Ureter (tissue), 1 donor: ENCODE measurements at regions not wholly inside any gene's neighbourhood (a gene's known extent, or its start where the extent isn't known, plus 50 kb on each side); places are given as distances from the start of the nearest gene placed in this dataset.
A peak's percentile ranks its signal among the peaks of the same experiment; 100 is the strongest.
"Not testable (repeated sequence)": the region's sequence is repeated elsewhere in the genome, so short reads cannot be mapped to it uniquely, and the experiment has no call there.

ENCODE experiments used
- DNase-seq: peaks from one replicate; pipeline ENCODE4 v3.0.0-alpha.2; 2020; ENCODE audit warnings: low spot score
- donor health status: DM: yes; HTN: yes; CAD: no.

GRCh38 chr1:21385022-21385421, 54.9 kb upstream of the NBPF3 start:
- DNase-seq = no peak

GRCh38 chr1:21384620-21385019, 55.3 kb upstream of the NBPF3 start:
- peak; percentile 54 for DNase-seq

- no peak for DNase-seq
Measured at GRCh38 chr1:21383785-21384401, 56.0 kb upstream of the NBPF3 start.

- DNase-seq = no peak
Measured at GRCh38 chr1:21381354-21381753, 58.6 kb upstream of the NBPF3 start.

GRCh38 chr1:21380147-21380546, 59.8 kb upstream of the NBPF3 start:
- not testable (repeated sequence) for DNase-seq

DNA sequence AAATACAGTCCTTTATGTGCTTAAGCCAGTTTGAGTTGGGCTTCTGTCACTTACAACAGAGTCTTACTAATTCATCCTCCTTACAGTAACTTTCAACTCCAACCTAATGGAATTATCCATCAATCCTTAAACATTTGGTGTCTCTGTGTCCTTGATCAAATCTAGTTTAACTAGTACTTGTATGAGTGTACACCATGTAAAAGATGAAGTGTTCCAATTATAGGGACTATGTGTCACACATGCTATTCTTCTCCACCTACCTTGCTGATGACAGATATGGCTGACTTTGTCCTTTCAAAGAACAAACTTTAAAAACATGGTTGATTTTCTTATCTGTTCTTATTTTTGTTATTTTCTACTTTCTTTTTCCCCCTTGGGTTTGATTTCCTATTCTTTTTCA, 60.4 kb upstream of the NBPF3 start:
- no peak for DNase-seq

GRCh38 chr1:21378705-21379494, 61.0 kb upstream of the NBPF3 start:
- DNase-seq = peak; percentile 62

DNA sequence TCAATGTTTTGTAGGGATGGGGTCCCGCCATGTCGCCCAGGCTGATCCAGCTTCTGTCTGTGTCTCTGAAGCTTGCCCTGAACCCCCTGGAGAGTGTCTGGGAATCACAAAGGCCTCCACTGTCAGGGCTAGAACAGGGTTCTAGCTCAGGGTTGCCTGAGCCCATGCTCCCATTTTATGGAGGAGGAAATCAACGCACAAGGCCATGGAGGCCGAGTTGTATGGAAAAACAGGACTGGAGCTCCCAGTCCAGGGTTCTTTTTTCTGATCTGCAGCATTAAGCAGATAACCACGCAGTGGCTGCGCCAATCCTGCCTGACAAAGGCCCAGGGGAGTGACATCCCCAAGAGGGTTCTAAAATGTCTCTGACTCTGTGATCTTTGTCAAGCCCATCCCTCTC, 67.6 kb upstream of the NBPF3 start:
- DNase-seq = no peak

GRCh38 chr1:21369905-21370304, 70.0 kb upstream of the NBPF3 start:
- DNase-seq = no peak

- peak; percentile 86 for DNase-seq
Measured at GRCh38 chr1:21368515-21369289, 71.2 kb upstream of the NBPF3 start.

DNA sequence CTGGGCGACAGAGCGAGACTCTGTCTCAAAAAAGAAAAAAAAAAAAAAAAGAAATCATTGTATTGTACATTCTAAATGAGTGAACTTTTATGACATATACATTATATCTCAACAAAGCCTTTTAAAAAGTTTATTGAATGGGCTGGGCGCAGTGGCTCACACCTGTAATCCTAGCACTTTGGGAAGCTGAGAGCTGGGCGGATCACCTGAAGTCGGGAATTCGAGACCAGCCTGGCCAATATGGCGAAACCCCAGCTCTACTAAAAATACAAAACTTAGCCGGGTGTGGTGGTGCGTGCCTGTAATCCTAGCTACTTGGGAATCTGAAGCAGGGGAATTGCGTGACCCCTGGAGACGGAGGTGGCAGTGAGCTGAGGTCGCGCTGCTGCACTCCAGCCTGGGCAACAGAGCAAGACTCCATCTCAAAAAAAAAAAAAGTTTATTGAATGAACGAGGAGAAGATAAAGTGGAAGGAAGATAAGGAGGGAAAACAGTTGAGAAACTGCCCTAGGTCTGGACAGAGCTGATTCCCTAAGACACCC, 71.9 kb upstream of the NBPF3 start:
- not testable (repeated sequence) for DNase-seq

GRCh38 chr1:21366288-21366687, 73.6 kb upstream of the NBPF3 start:
- DNase-seq = no peak

GRCh38 chr1:21365036-21365435, 74.8 kb upstream of the ECE1 start:
- DNase-seq = no peak

GRCh38 chr1:21362096-21362495, 71.8 kb upstream of the ECE1 start:
- no peak for DNase-seq

GRCh38 chr1:21361506-21361905, 71.2 kb upstream of the ECE1 start:
- no peak for DNase-seq

GRCh38 chr1:21357161-21357560, 66.9 kb upstream of the ECE1 start:
- no peak for DNase-seq

- DNase-seq = no peak
Measured at GRCh38 chr1:21355956-21356355, 65.7 kb upstream of the ECE1 start.

GRCh38 chr1:21352586-21352985, 62.3 kb upstream of the ECE1 start:
- DNase-seq = no peak

DNA sequence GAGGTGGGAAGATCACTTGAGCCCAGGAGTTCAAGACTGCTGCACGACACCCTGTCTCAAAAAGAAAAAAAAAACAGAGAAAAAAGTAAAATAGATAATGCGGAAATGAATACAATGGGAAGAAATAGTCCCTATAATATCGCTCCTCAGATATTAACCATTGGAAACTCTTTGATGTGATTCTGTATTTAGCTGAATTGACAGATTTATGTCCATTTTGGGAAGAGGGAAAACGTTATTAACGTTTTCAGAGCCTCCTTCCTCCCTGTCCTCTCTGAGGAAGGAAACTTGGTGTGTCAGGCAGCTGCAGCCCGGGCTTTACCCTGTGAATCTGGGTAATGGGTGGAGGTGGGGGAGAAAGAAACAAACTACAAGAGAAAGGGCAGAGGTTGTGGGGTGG, 61.6 kb upstream of the ECE1 start:
- no peak for DNase-seq

DNA sequence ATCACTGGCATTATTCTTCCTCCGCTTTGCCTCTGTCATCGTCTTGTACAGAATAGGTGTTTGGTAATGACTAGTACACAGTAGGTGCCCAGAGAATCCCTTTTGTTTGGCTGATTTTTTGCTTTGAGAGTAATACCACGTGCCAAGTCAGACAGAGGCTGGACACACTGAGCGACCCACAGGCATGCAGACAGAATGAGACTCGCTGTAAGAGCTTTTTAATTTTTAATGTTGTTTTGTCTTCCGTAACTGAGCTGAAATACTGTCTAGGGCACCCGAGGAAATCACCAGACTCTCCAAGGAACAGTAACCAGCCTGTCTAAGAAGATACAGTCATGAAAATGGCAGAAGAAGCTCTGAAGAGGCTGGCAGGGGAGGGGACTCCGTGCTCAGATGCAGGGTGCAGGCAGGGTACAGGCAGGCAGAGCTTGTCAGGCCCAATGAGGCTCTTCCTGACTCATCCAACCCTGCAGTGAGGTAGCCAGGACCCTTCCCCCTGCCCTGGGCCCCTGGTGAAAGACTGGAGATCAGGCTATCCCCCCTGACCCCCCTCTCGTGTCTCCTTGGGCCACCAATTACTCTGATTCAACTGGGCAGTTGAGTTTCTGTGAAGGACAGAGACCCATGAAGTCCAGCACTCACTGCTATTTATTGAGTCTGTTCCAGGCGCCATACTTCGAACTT, 60.1 kb upstream of the ECE1 start:
- DNase-seq = no peak

- DNase-seq = no peak
Measured at GRCh38 chr1:21349693-21350092, 59.4 kb upstream of the ECE1 start.

- no peak for DNase-seq
Measured at GRCh38 chr1:21347072-21347581, 56.9 kb upstream of the ECE1 start.
